GM03348 (cell line): ENCODE measurements at regions not wholly inside any gene's neighbourhood (a gene's known extent, or its start where the extent isn't known, plus 50 kb on each side); places are given as distances from the start of the nearest gene placed in this dataset.
"Not testable (repeated sequence)": the region's sequence is repeated elsewhere in the genome, so short reads cannot be mapped to it uniquely, and the experiment has no call there.

ENCODE experiments used
- DNase-seq: peaks from one replicate; pipeline ENCODE4 v3.0.0; 2012; ENCODE audit warnings: low spot score

- DNase-seq: no peak
Measured at GRCh38 chr6:11486959-11487358, 50.6 kb upstream of the TMEM170B start.

DNA sequence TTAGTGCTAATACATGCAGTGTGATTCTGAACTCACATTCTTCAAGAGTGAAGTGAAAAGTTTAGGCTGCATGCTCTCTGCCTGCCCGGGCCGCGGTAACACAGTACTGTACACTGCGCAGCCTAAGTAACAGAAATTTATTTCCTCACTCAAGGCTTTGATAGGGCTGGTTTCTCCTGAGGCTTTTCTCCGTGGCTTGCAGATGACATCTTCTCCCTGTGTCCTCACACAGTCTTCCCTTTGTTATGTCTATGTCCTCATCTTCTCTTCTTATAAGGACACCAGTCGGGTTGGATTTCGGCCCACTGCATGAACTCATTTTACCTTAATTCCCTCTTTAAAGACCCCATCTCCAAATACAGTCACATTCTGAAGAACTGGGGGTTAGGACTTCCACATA is 51.1 kb upstream of the TMEM170B start:
- DNase-seq: no peak

GRCh38 chr6:11486051-11486450 is 51.5 kb upstream of the TMEM170B start:
- no peak for DNase-seq

GRCh38 chr6:11485271-11485670 is 52.3 kb upstream of the TMEM170B start:
- DNase-seq: no peak

GRCh38 chr6:11484441-11484840 is 53.1 kb upstream of the TMEM170B start:
- peak; percentile 26 for DNase-seq

- no peak for DNase-seq
Measured at GRCh38 chr6:11482616-11483015, 54.9 kb upstream of the TMEM170B start.

DNA sequence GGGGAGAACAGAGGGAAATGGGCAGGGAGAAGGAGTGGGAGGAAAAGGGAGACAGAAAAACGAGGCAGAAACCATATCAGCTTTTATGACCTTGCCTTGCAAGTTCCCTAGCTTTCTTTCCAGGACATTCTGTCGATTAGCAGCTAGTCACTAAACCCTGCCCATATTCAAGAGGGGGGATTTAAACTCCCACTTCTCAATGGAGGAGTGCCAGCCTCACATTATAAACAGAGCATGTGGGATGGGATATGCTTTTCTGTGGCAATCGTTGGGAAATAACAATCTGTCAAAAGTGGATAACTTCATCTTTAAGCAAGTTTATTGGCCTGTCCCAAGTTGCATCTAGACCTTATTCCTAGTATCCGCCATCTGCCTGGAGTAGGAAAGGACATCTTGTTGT is 57.0 kb upstream of the TMEM170B start:
- DNase-seq: no peak

DNA sequence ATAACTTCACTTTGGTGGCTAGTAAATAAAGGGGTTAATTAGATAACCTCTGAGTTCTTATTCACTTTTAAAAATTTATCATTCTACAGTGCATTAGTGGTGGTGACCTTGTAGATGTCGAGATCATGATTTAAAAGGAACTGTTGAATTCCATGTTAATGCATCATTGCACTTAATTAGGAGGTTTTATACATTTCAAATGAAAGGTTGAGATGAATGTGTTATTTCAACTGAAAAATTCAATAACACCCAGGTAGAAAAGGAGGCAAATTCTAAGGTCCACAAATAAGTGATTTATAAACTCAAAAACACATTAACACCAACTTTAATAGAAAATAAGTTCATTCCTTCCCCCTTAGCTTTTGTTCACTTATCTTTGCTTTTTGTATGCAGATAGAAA is 58.3 kb upstream of the TMEM170B start:
- no peak for DNase-seq

- DNase-seq: no peak
Measured at GRCh38 chr6:11478586-11478985, 59.0 kb upstream of the TMEM170B start.

GRCh38 chr6:11475016-11475415 is 62.5 kb upstream of the TMEM170B start:
- no peak for DNase-seq

GRCh38 chr6:11473008-11473740 is 64.4 kb upstream of the TMEM170B start:
- peak; percentile 10 for DNase-seq

DNA sequence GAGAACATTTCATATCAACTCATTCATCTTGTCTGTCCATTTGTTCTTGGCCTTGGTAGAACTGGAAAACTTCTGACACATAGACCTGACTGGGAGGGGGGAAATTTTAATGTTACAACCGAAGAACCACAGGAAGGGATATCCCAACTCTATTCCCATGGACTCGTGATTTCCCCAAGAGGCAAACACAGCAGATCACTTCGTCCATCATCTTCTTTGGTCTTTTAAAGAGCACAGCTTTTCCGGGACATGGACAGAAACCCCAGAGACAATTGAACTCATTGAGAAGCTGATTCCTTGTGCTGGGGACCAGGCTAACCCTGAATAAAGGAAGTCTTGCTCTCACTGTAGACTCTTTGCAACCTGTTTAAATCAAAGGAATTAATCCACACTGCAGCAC is 66.3 kb upstream of the TMEM170B start:
- DNase-seq: no peak

DNA sequence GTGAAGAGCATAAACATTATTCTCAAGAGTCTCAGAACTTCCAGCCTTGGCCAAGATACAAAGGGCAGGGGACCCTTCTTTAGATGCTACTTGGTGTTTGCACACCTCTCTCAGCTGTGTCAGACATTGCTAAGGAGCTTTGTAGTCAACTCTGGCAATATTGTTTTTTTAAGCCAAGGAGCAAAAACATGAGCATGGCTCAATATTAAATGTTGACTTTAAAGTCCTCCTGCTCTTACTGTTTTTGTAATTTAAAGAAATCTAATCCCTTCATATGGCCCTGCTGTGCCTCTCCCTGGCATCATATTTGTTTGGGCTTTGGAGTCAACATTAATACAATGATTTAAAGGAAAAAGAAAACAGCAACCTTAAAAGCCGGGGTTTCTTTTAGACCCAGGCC is 67.9 kb upstream of the TMEM170B start:
- no peak for DNase-seq

GRCh38 chr6:11468271-11468670 is 69.3 kb upstream of the TMEM170B start:
- DNase-seq: not testable (repeated sequence)

- no peak for DNase-seq
Measured at GRCh38 chr6:11467364-11467763, 70.2 kb upstream of the TMEM170B start.

GRCh38 chr6:11463398-11463780 is 74.2 kb upstream of the TMEM170B start:
- no peak for DNase-seq

DNA sequence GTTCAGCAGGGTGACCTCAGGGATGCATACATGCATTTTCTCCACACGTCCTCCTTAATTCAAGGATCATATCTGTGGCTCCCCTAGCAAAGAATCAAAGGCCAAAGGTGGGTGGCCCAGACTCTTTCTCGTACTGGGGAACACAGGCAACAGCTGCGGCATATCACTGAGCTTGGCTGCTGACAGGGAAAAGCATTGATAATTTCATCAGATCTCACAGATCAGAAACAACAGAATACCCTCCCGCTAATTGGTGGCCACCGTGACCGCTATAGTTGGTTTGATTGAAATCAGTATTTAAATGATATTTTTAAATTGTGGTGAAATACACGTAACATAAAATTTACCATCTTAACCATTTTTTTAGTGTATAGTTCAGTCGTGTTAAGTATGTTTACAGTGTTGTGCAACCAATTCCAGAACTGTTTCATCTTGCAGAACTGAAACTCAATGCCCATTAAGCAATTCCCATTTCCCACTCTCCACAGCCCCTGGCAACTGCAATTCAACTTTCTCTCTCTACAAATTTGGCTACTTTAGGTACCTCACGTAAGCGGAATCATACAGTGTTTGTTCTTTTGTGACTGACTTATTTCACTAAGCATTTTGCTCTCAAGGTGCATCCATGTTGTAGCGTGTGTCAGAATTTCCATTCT is 74.7 kb upstream of the TMEM170B start:
- DNase-seq: no peak

DNA sequence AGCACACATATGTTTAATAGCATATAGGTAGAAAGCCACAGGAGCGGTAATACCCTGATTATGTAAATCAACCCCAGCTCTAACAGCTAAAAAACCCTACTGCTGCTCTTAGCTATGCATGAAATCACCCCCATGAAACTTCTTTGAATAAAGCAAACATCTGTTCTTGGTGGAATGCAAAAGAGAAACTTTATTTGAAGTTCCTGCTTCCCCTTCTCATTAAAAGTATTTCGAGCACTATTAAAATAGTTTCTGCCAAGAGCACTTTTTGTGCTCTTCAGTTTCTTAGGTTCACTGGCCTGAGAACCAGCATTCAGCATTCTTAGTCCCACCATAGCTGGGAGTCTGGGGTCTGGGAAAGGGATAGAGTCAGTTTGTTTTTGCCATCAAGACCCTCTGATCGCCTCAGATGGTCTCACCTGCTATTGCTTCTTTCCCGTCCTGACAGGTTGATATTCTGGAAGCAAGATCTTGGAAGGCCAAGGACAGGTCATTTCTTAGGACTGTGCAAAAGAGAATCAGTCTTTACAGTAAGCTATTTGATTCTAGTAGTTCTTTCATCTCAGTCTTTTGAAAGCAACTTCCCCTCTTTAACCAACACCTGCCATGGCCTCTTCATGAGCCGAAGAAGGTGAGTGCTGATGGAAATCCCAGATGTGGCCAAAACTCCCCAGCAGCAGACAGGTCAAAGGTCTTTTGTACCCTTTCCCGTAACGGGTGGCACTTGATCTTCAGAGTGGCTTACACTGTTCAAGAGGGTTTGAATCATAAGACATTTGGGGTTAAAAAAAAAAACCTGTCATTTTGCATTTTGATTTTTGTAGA is 76.5 kb upstream of the TMEM170B start:
- DNase-seq: no peak

DNA sequence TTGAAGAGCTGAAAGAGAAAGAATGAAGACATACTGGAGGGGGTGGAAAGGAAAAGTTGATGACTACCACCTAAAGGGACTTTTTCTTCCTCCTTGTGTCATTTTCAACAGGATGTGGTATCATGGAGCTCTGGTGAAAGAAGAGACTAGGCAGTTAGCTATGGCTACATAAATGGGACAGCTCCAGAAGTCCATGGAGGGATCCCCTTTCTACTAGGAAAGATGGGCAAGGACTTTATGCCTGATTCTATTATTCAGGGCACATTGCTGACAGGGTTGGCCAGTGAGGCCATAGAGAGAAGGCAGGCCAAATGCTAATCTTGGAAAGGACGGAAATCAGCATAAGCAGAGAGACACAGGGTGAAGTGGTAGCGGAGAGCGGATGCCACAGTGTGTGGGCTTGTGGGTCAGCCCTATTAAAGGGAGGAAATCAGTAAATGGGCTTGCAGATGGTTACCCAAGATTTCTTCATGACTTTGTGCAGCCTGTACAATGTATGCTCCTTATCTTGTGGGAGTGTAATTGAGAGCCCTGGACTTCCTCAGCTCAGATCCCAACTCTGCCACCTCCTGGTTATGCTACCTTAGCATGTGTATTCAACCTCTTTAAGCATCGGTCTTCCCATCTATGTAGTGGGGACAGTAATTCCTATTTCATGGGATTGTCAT is 77.4 kb upstream of the TMEM170B start:
- DNase-seq: peak; percentile 7

DNA sequence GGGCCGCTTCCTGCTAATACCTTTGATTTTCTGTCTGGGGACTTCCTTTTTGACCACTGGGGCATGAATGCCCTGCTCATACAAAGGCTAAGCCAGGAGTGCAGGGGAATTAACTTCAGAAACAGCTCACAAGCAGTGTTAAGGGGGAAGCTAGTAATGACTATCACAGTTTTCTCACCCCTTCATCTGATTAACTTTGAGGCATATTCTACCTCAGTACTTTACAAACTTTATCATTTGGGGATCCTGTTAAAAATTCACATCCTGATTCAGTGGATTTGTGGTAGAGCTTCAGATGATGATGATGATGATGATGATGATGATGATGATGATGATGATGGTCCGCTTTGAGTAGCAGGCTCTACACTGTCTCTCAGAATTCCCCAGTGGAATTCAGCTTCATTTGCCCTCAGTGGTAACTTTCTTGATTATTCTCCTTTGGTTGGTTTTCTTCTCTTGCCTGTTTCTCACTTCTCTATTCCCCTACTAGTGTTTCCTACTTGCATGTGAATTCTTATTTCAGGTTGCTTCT is 78.4 kb upstream of the TMEM170B start:
- no peak for DNase-seq

DNA sequence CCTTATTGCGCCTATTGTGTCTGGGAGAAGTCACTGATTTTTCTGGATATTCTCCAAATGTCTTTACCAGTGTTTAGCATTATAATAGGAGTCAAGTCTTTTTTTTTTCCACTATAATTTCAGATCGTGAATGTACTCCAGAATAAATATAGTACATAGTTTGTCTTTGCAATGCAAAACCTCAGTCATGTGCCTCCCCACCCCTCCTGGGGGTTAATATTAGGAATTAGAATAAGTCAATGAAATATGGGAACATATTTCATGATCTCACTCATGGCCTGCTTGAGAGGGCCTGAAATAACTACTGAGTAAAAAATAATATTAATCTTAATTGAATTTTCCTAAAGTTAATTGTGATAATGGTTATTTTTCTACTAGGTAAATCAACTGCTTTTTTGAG is 79.0 kb upstream of the TMEM170B start:
- no peak for DNase-seq

DNA sequence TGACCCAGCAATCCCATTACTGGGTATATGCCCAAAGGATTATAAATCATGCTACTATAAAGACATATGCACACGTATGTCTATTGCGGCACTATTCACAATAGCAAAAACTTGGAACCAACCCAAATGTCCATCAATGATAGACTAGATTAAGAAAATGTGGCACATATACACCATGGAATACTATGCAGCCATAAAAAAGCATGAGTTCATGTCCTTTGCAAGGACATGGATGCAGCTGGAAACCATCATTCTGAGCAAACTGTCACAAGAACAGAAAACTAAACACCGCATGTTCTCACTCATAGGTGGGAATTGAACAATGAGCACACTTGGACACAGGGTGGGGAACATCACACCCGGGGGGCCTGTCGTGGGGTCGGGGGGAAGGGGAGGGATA is 80.1 kb upstream of the TMEM170B start:
- DNase-seq: not testable (repeated sequence)
